Urinary bladder (tissue), 3 donors: ENCODE measurements at regions not wholly inside any gene's neighbourhood (a gene's known extent, or its start where the extent isn't known, plus 50 kb on each side); places are given as distances from the start of the nearest gene placed in this dataset.

Experiments
- DNase-seq: peaks from one replicate; pipeline ENCODE4 v3.0.0-alpha.2; 2015; ENCODE audit errors: extremely low spot score
- H3K27ac ChIP-seq: one replicate; pipeline ENCODE4 v1.5.1; 2013; ENCODE audit warnings: low read depth, mild to moderate bottlenecking, moderate library complexity
- H3K36me3 ChIP-seq: one replicate; pipeline ENCODE4 v1.6.1; 2013; ENCODE audit warnings: mild to moderate bottlenecking, moderate library complexity; ENCODE audit not compliant: insufficient read depth
- H3K4me1 ChIP-seq: one replicate; pipeline ENCODE4 v1.6.1; 2013; ENCODE audit warnings: mild to moderate bottlenecking, moderate library complexity; ENCODE audit not compliant: insufficient read depth
- H3K4me3 ChIP-seq: one replicate; pipeline ENCODE4 v1.5.1; 2013; ENCODE audit warnings: low read depth, low read length
- WGBS: extraction: QIAGEN DNeasy Blood & Tissue Kit; methylation state at CpG from one replicate; pipeline ENCODE4 v1.1.7; 2013; 5-methylcytosine and 5-hydroxymethylcytosine counted together
- donor health status: healthy with polysubstance abuse.
- donor health status: healthy.

GRCh38 chr1:84090447-84091245 lies 53.4 kb upstream of the PRKACB start:
- no peak for DNase-seq
- Histone ChIP-seq H3K4me1 (no peaks in the 10 kb centered on the region), H3K36me3 (no peaks in the 10 kb centered on the region), H3K4me3 (no peak overlapping the region), H3K27ac (no peak overlapping the region)
- WGBS, result 65% methylated on average over 3 of the region's 3 CpGs

- H3K4me1 ChIP-seq, result no peaks in the 10 kb centered on the region
- no peak overlapping the region for H3K27ac ChIP-seq
- no peak for DNase-seq
Observed at GRCh38 chr1:84089867-84090266, 54.2 kb upstream of the PRKACB start.

GRCh38 chr1:84089465-84089864 lies 54.6 kb upstream of the PRKACB start:
- Histone ChIP-seq H3K4me3 (no peak overlapping the region), H3K4me1 (no peaks in the 10 kb centered on the region), H3K36me3 (no peaks in the 10 kb centered on the region), H3K27ac (no peak overlapping the region)
- no peak for DNase-seq

More at GRCh38 chr1:84089867-84090266, 54.2 kb upstream of the PRKACB start:
- H3K36me3 ChIP-seq, result no peaks in the 10 kb centered on the region
- no peak overlapping the region for H3K4me3 ChIP-seq

GRCh38 chr1:84086616-84087015 lies 57.5 kb upstream of the PRKACB start:
- 86% methylated on average over 3 of the region's 3 CpGs for WGBS
- no peak for DNase-seq
- Histone ChIP-seq H3K4me1 (no peaks in the 10 kb centered on the region), H3K4me3 (no peak overlapping the region), H3K27ac (no peak overlapping the region), H3K36me3 (no peaks in the 10 kb centered on the region)

- H3K36me3 ChIP-seq, result no peaks in the 10 kb centered on the region
- WGBS, result 86% methylated on average over 5 of the region's 5 CpGs
- H3K27ac ChIP-seq, result no peak overlapping the region
- no peaks in the 10 kb centered on the region for H3K4me1 ChIP-seq
- no peak overlapping the region for H3K4me3 ChIP-seq
- no peak for DNase-seq
Observed at GRCh38 chr1:84086189-84086588, 57.9 kb upstream of the PRKACB start.

- no peak for DNase-seq
- Histone ChIP-seq H3K27ac (no peak overlapping the region), H3K36me3 (no peaks in the 10 kb centered on the region), H3K4me1 (no peaks in the 10 kb centered on the region), H3K4me3 (no peak overlapping the region)
- WGBS, result 71% methylated on average over 3 of the region's 3 CpGs
Observed at GRCh38 chr1:84083307-84083706, 60.8 kb upstream of the PRKACB start.

GRCh38 chr1:84078842-84079202 lies 65.2 kb upstream of the PRKACB start:
- Histone ChIP-seq H3K27ac (no peak overlapping the region), H3K4me1 (no peaks in the 10 kb centered on the region)
- WGBS, result 34% methylated on average over 5 of the region's 5 CpGs

GRCh38 chr1:84078108-84078841 lies 65.8 kb upstream of the PRKACB start:
- peak; percentile 10 for DNase-seq
- no peaks in the 10 kb centered on the region for H3K36me3 ChIP-seq
- under 1% methylated on average over 61 of the region's 61 CpGs for WGBS

More at GRCh38 chr1:84078842-84079202, 65.2 kb upstream of the PRKACB start:
- no peaks in the 10 kb centered on the region for H3K36me3 ChIP-seq
- H3K4me3 ChIP-seq, result peak overlapping the region; percentile 86
- no peak for DNase-seq

GRCh38 chr1:84077476-84078107 lies 66.5 kb upstream of the PRKACB start:
- WGBS, result under 1% methylated on average over 71 of the region's 71 CpGs
- H3K4me3 ChIP-seq, result peak overlapping the region; percentile 86
- peak overlapping the region; percentile 88 for H3K27ac ChIP-seq
- H3K4me1 ChIP-seq, result no peaks in the 10 kb centered on the region
- peak; percentile 39 for DNase-seq
- H3K36me3 ChIP-seq, result no peaks in the 10 kb centered on the region

More at GRCh38 chr1:84078108-84078841, 65.8 kb upstream of the PRKACB start:
- Histone ChIP-seq H3K4me3 (peak overlapping the region; percentile 86), H3K4me1 (no peaks in the 10 kb centered on the region), H3K27ac (peak overlapping the region; percentile 88)

GRCh38 chr1:84073266-84073665 lies 70.8 kb upstream of the PRKACB start:
- Histone ChIP-seq H3K27ac (no peak overlapping the region), H3K4me1 (no peaks in the 10 kb centered on the region), H3K4me3 (no peak overlapping the region), H3K36me3 (no peaks in the 10 kb centered on the region)
- 57% methylated on average over 3 of the region's 3 CpGs for WGBS
- DNase-seq, result no peak

GRCh38 chr1:84069236-84069845 lies 70.4 kb upstream of the TTLL7 start:
- no peak overlapping the region for H3K4me3 ChIP-seq
- no peak for DNase-seq
- no peaks in the 10 kb centered on the region for H3K36me3 ChIP-seq
- H3K4me1 ChIP-seq, result no peaks in the 10 kb centered on the region
- no peak overlapping the region for H3K27ac ChIP-seq
- 96% methylated on average over 2 of the region's 2 CpGs for WGBS

GRCh38 chr1:84062496-84062895 lies 63.6 kb upstream of the TTLL7 start:
- DNase-seq, result no peak
- Histone ChIP-seq H3K4me3 (no peak overlapping the region), H3K36me3 (no peaks in the 10 kb centered on the region), H3K4me1 (no peaks in the 10 kb centered on the region), H3K27ac (no peak overlapping the region)
- 81% methylated on average over 1 of the region's 1 CpG for WGBS

- no peak overlapping the region for H3K4me3 ChIP-seq
- no peaks in the 10 kb centered on the region for H3K36me3 ChIP-seq
- 78% methylated on average over 2 of the region's 2 CpGs for WGBS
- no peak overlapping the region for H3K27ac ChIP-seq
- no peak for DNase-seq
- no peaks in the 10 kb centered on the region for H3K4me1 ChIP-seq
Observed at GRCh38 chr1:84061336-84061735, 62.4 kb upstream of the TTLL7 start.
